Psoas muscle (tissue), 7 donors: ENCODE measurements at regions not wholly inside any gene's neighbourhood (a gene's known extent, or its start where the extent isn't known, plus 50 kb on each side); places are given as distances from the start of the nearest gene placed in this dataset.
A peak's percentile ranks its signal among the peaks of the same experiment; 100 is the strongest.

ENCODE experiments used
- ATAC-seq, 4 donors: fragments of 200-7000 bp; cut with Tn5 transposase; one replicate each; pipeline ENCODE4 v1.9.1; 2020; ENCODE audit warnings: moderate library complexity in 3 of 4, mild to moderate bottlenecking in 2 of 4
- DNase-seq, 2 donors: peaks; one replicate each; pipeline ENCODE4 v3.0.0-alpha.2; 2020
- H3K27ac ChIP-seq: fragments of 200-600 bp; one replicate; pipeline ENCODE4 v1.8.0; 2022
- H3K27me3 ChIP-seq, 3 donors: fragments of 200-600 bp in 1 of 3; one replicate each; pipeline versions ENCODE4 v1.6.1 to v1.8.0; 2013 to 2022; ENCODE audit warnings: low read length in 2 of 3, mild to moderate bottlenecking in 2 of 3, moderate library complexity in 1 of 3; ENCODE audit not compliant: insufficient read depth in 3 of 3
- H3K36me3 ChIP-seq, 2 donors: fragments of 200-600 bp in 1 of 2; one replicate each; pipeline versions ENCODE4 v1.6.1 to v1.8.0; 2013 to 2022; ENCODE audit warnings: low read depth in 1 of 2, mild to moderate bottlenecking in 1 of 2, moderate library complexity in 1 of 2; ENCODE audit not compliant: insufficient read depth in 1 of 2
- H3K4me1 ChIP-seq: fragments of 200-600 bp; one replicate; pipeline ENCODE4 v1.8.0; 2022
- H3K4me3 ChIP-seq: fragments of 200-600 bp; one replicate; pipeline ENCODE4 v1.8.0; 2022; ENCODE audit warnings: mild to moderate bottlenecking
- H3K9me3 ChIP-seq: fragments of 200-600 bp; one replicate; pipeline ENCODE4 v1.8.0; 2022
- WGBS, 3 donors: extraction: QIAGEN DNeasy Blood & Tissue Kit; methylation state at CpG; one replicate each; pipeline versions ENCODE4 v1.1.6 to v1.1.7; 2013; 5-methylcytosine and 5-hydroxymethylcytosine counted together
- intact Hi-C, 2 donors: fragments of 100-400 bp; cut with DNase I; formaldehyde crosslinking; loops; one replicate each; pipeline versions ENCODE4 v1.11.0 to v1.14.2; 2022
- TF ChIP-seq, protein P1 (sequence below): fragments of 200-600 bp; IDR thresholded peaks from one replicate; pipeline ENCODE4 v1.8.0; 2022; ENCODE audit warnings: antibody characterized with exemption
- donor health status: healthy with polysubstance abuse.
- donor health status: DM: no; HTN: no; CAD: no; lungs with moderate emphysema.
- donor health status: Bipolar disorder and iron deficiency.
- donor health status: healthy.
- donor health status: DM: yes; HTN: yes; CAD: no.
- donor health status: DM: no; HTN: no; CAD: no.
- donor health status: DM: yes; HTN: yes; CAD: no.

- intact Hi-C loops, result no loop called here
- H3K27me3 ChIP-seq, result peaks cover 0 to 26% (median 4%) of the 10 kb centered on the region in 3 donors
- WGBS, 3 donors, result 82 to 83% (median 82%) methylated on average over 25 of the region's 25 CpGs
- H3K4me1 ChIP-seq, result no peaks in the 10 kb centered on the region
- TF ChIP-seq, protein P1, sequence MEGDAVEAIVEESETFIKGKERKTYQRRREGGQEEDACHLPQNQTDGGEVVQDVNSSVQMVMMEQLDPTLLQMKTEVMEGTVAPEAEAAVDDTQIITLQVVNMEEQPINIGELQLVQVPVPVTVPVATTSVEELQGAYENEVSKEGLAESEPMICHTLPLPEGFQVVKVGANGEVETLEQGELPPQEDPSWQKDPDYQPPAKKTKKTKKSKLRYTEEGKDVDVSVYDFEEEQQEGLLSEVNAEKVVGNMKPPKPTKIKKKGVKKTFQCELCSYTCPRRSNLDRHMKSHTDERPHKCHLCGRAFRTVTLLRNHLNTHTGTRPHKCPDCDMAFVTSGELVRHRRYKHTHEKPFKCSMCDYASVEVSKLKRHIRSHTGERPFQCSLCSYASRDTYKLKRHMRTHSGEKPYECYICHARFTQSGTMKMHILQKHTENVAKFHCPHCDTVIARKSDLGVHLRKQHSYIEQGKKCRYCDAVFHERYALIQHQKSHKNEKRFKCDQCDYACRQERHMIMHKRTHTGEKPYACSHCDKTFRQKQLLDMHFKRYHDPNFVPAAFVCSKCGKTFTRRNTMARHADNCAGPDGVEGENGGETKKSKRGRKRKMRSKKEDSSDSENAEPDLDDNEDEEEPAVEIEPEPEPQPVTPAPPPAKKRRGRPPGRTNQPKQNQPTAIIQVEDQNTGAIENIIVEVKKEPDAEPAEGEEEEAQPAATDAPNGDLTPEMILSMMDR, result no peak
- no peaks in the 10 kb centered on the region for H3K36me3 ChIP-seq
- no peak overlapping the region for H3K27ac ChIP-seq
- ATAC-seq (no peak), DNase-seq (no peak)
- H3K4me3 ChIP-seq, result no peak overlapping the region
- H3K9me3 ChIP-seq, result no peaks in the 10 kb centered on the region
These were observed 76.0 kb upstream of the C1orf174 start for GRCh38 chr1:3975903-3976630.

DNA sequence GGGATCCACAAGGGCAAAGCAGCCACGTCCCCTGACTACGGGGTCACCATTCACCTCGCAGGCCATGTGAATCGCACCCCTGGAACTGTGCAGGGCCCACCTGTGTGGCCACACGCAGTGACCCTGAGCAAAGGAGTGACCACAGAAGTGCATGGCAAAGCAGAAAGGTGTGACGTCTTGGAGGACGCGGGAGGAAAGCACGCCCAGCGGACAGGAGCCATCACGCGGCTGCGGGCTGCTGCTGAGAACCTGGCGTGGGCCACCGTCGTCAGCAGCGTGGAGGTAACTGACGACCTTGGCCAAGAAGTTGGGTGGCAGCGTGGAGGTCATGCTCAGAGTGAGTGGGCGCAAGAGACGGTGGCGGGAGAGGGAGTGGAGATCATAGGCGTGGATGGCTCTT, 76.7 kb upstream of the C1orf174 start:
- Histone ChIP-seq H3K27ac (no peak overlapping the region), H3K27me3 (peaks cover 0 to 33% (median 6%) of the 10 kb centered on the region in 3 donors), H3K36me3 (no peaks in the 10 kb centered on the region), H3K9me3 (no peaks in the 10 kb centered on the region), H3K4me1 (no peaks in the 10 kb centered on the region), H3K4me3 (no peak overlapping the region)
- TF ChIP-seq, protein P1, result no peak
- WGBS, 3 donors, result 93 to 95% (median 93%) methylated on average over 23 of the region's 23 CpGs
- ATAC-seq (no peak), DNase-seq (no peak)
- intact Hi-C loops, result no loop called here

DNA sequence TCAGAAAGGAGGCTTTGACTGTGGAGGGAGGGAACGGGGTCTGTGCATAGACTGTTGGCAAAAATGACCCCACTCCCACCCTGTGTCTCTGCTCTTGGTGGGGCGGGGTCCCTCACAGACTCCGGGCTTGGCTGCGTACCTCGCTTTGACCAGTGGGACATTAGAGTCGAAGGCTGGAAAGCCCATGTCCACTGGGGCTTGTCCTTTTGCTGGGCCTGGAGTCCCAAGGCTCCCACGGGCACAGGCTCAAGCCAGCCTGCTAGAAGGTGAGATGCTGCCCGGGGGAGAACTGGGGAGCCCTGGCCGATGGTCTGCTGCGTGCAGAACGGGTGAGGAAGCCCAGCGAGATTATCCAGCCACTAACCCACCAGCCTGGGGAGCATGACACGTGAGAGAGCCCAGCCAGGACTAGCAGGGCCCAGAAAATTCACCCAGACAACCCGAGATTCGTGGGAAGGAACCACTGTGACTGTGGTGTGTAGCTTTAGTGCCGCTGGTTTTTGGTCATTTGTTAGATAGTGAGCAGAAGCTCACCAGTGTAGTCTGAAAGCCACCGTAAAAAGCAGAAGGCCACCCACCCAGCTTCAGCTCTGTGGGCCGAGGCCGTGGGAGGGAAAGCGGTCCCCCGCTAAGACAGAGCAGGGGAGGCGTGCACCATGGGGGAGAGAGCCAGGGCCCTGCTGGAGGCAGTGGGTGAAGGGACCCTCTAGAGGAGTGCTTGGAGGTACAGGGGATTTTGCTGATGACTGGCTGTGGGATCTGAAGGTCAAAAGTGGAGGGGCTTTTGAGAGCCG, 78.3 kb upstream of the C1orf174 start:
- ATAC-seq, result no peak
- TF ChIP-seq, protein P1, result no peak
- Histone ChIP-seq H3K36me3 (no peaks in the 10 kb centered on the region), H3K27me3 (peaks cover 0 to 34% (median 3%) of the 10 kb centered on the region in 3 donors), H3K4me1 (no peaks in the 10 kb centered on the region), H3K4me3 (no peak overlapping the region), H3K9me3 (no peaks in the 10 kb centered on the region), H3K27ac (no peak overlapping the region)
- DNase-seq, result no peak
- WGBS, 3 donors, result 56 to 70% (median 58%) methylated on average over 22 to 23 of the region's 23 CpGs
- intact Hi-C loops, result no loop called here

GRCh38 chr1:3978990-3979325, 78.9 kb upstream of the C1orf174 start:
- no peaks in the 10 kb centered on the region for H3K36me3 ChIP-seq
- H3K27ac ChIP-seq, result no peak overlapping the region
- TF ChIP-seq, protein P1, result no peak
- no peaks in the 10 kb centered on the region for H3K9me3 ChIP-seq
- H3K4me3 ChIP-seq, result no peak overlapping the region
- ATAC-seq, result peak in 1 of 4 donors; percentile 43
- no peak for DNase-seq
- intact Hi-C loops, result no loop called here
- H3K27me3 ChIP-seq, result peaks cover 0 to 34% (median 3%) of the 10 kb centered on the region in 3 donors
- 10 to 14% (median 12%) methylated on average over 9 of the region's 9 CpGs for WGBS, 3 donors
- H3K4me1 ChIP-seq, result no peaks in the 10 kb centered on the region
